SK-MEL-5 (cell line): ENCODE measurements at regions not wholly inside any gene's neighbourhood (a gene's known extent, or its start where the extent isn't known, plus 50 kb on each side); places are given as distances from the start of the nearest gene placed in this dataset.
"Not testable (repeated sequence)": the region's sequence is repeated elsewhere in the genome, so short reads cannot be mapped to it uniquely, and the experiment has no call there.

Source experiments
- DNase-seq: peaks from one replicate; pipeline ENCODE4 v3.0.0-alpha.2; 2016; ENCODE audit warnings: low read depth, low spot score
- in situ Hi-C: cut with HindIII; loops from 2 replicates; pipeline ENCODE4 v1.10.0; 2016; ENCODE audit warnings: low sequenced_read_pairs, high pct_unique_total_duplicates, low pct_unique_long_range_greater_than_20kb

DNA sequence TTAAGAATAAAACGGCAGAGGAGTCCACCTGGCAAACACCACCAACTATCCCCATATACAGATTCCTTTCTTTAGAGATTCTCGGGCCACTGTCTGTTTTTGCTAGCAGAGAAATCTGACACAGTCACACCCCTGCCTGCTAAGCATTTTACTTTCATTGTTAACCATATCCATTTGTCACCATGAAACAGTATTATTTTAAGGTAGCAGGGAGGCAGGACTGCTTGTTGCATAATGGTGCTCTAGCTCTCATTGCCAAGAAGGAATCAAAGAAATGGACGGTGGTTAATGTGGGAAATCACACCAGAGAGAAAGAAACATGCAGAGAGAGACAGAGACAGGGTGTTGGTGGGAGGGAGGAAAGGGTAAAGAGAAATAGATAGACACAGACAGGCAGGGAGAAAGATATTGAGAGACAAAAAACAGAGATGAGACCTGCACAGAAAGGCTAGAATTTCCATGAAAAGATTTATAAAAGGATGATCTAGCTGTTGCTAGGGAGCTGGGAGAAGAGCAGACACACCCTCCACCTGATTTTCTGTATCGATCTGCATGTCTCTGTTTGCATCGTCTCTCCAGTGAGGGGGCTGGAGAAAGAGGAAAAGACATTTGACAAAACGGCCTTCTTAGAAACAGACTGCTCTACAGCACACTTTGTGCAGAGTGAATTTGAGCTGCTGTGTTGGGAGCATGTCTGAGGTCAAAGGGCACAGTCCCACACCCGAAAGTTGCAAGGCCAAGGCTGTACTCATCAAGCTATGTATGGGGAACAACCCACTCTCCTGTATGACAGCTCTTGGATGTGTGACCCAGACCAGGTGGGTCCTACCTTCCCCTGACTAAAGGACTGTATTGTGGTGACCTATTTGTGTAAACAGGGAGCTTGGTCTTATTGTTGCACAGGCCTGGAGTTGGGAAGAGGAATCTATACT is 303.1 kb downstream of the FZD1 start:
- in situ Hi-C loops = no loop called here
- DNase-seq = no peak

DNA sequence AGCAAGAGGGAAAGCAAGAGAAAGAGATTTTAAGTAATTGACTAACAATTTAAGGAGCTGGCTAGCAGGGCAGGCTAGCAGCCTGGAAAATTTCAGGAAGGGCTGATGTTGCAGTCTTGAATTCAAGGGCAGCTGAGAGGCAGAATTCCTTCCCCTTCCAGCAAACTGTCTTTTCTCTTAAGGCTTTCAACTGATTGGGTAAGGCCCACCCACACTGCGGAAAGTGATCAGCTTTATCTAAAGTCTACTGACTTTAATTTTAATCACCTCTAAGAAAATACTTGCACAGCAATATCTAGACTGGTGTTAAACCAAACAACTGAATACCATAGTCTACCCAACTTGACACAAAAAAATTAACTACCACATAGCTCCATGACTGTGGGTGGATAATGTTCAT is 303.9 kb downstream of the FZD1 start:
- DNase-seq = no peak
- in situ Hi-C loops = no loop called here

DNA sequence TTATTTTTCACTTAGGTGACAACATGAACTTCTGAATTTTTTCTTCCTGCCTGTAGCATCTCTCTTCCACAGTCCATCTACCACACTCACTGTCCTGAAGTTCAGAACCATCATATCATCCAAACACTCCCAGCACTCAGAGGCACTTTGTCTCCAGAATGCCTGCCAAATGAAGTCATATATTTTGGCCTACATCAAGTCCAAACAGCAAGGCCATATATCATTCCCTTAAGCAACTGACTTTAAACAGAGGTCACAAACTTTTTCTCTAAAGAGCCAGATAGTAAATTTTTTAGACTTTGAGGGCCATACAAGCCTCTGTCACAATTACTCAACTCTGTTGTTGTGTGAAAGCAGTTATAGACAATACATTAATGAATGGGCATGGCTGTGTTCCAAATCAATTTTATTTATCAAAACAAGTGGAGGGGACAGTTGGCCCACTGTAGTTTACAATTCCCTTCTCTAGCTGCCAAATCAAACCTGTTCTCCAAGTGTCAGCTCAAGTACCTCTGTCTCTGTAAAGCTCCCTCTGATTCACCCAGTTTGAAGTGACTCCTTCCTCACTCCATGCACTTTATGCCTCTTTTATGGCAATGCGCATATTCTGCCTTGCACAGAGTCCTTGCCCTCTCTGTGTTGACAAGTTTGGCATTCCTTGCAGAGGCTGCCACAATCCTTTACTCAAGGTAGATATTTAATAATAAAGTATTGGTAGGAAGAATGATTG is 305.7 kb downstream of the FZD1 start:
- in situ Hi-C loops = no loop called here
- DNase-seq = no peak

DNA sequence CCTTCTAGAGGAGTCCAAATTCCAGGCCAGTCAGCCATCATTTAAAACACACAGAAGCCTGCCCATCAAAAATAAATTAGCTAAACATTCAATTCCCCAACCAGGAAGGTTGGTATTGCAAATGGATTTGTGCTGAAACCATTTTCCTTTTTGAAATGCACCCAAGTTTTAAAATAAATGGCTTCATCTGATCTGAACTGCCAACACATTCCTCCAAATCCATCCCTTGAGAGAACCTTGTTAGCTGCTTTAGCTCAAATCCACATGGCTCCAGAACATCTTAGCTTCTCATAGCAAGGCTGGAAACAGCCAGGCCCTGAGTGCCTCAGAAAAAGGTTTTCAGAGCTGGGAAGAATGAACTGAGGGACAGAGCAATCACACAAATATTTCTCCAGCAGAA is 306.3 kb downstream of the FZD1 start:
- in situ Hi-C loops = no loop called here
- no peak for DNase-seq

DNA sequence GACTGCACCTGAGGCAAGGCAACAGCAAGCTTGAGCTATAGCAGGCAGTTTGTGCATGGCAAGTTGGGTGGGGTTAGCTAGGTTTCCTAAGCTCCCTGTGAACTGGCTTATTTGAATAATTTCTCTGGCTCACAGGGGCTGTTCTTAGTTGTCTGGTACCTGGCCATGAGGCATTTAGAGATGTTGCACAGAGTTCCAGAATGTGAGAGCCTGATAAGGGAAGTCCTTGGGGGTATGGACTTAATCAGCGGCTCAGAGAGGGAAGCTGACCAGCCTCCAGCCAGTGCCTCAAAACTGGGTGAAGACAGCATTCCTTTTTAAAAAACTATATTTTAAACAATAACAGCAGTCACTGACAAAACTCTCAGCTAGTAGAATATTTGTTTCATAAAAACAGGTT is 307.4 kb downstream of the FZD1 start:
- in situ Hi-C loops = no loop called here
- DNase-seq = no peak

DNA sequence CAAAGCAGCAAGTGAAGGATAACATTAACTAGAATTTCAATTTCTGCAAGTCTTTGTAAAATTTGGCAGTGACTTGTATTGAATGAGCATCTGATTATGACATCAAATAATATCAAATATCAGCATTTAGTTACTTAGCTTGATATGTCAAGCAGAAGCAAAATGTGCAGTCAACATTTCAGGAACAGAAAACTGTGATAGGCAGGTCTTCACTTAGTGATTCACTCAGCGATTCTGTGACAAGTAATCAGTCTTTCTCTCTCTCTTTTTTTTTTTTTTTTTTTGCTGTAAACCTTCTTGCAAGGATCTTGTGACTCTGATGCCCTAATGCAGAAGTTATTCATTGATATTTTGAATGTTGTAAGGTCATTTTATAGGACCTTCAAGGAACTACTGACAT is 307.1 kb downstream of the MTERF1 start:
- in situ Hi-C loops = no loop called here
- DNase-seq = no peak

DNA sequence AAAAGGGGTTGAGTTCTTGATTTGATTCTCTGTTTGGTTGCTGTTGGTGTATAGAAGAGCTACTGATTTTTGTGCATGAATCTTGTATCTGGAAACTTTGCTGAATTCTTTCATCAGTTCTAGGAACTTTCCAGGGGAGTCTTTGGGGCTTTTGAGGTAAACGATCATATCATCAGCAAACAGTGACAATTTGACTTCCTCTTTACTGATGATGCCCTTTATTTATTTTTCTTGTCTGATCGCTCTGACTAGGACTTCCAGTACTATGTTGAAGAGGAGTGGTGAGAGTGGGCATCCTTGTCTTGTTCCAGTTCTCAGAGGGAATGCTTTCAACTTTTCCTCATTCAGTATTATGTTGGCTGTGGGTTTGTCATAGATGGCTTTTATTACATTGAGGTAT is 304.0 kb downstream of the MTERF1 start:
- DNase-seq, in situ Hi-C loops: not testable (repeated sequence)

DNA sequence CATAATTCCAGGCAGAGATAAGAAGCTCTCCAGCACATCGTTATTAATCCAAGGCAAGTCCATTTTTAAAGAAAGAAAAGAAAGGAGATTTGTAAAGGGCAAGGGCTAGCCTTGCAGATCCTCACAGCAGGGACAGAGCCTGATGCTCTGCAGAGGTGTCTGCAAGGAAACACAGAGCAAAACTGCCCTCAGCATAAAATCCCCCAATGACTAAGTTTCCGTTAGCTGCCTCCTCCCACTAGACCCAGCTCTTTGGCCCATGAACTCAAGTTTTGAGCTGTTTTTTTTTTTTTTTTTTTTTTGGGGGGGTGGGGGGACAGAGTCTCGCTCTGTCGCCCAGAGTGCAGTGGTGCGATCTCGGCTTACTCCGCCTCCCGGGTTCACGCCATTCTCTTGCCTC is 300.7 kb downstream of the MTERF1 start:
- DNase-seq = no peak
- in situ Hi-C loops = no loop called here

DNA sequence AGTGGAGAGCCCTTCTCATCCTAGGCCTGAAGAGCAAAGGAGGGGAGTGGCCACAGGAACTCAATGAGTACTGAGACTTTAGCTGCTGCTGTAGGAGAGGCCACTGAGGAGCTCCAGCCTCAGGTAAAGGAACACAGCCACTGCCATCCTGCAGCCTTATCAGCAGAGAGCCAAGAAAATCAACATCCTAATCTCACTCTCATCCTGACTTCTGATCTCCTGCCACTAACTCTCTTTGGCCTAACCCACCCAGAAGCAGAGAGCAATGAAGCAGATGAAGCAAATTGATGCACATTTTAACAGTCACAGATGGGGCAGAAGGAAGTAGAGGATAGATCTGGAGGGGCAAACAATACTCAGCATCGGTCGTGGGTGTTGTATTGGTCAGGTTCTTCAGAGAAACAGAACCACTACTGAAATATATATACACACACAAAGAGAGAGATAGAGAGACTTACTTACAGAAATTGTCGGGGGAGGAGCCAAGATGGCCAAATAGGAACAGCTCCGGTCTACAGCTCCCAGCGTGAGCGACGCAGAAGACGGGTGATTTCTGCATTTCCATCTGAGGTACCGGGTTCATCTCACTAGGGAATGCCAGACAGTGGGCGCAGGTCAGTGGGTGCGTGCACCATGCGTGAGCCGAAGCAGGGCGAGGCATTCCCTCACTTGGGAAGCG is 297.6 kb downstream of the MTERF1 start:
- DNase-seq = no peak
- in situ Hi-C loops = no loop called here

DNA sequence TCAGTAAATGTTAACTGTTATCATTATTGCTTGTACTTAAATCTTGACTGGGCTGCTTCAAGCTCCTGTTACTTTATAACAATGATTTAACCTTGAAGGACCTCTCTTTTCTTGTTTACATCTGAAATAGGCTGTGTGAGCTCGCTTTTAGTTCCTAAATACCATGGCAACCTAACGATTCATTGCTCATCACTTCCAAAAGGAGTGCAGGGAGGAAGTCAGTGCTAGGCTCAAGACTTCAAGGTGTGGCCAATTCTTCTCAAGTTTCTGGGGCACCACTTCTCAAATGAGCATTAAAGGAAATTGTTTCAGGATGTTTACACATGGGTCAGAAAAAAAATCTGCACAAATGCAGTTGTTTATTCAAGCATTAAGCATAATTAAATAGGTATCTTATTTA is 284.2 kb downstream of the MTERF1 start:
- in situ Hi-C loops = no loop called here
- DNase-seq = no peak

DNA sequence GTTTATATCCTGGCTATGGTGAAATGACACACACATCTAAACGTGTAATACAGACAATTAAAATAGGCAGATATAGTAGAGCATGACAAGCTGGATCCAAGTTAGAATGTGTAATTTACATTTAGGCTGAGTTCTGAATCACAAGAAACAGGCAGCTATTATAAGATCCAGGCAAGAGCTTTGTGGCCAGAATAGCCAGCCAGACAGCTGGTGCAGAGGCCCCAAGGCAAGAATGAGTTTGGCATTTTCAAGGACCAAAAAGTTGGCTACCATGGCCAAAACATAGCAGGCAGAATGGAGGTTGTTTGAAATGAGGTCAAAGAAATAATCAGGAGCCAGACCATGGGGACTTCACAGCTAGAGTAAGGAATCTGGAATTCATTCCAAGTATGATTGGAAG is 281.7 kb downstream of the MTERF1 start:
- DNase-seq = no peak
- in situ Hi-C loops = no loop called here

DNA sequence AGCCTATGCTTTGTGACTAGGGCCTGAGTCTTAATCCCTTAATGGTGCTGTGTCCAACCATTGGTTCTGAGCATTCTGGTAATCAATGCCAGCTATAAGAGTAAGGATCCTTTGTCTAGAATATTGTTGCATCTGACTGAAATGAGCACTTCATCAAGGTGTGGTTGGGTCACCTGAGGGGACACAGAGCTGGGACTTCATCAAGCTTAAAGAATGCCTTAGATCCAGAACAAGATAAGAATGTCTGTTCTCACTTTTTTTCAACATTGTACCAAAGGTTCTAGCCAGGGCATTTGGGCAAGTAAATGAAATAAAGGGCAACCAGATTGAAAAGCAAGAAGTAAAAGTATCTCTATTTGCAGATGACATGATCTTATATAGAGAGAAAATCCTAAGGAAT is 280.4 kb downstream of the MTERF1 start:
- in situ Hi-C loops = no loop called here
- no peak for DNase-seq

DNA sequence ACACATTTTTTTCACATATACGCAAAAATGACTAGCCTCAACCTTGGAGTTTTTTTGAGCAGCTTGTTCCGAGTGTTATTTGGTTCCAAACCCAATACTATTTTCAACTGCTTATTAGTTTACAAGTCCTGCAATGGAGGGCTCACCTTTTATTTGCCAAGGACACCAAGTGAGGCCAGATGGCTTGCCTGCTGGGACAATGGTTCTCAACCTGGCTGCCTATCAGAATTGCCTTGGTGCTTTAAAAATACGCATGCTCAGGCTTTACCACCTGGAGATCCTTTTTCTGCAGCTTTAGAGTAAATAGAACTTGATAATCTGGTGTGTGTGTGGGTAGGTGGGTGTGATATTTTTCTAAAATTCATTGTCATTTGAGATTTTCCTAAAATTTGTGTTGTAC is 276.8 kb downstream of the MTERF1 start:
- in situ Hi-C loops = no loop called here
- no peak for DNase-seq

DNA sequence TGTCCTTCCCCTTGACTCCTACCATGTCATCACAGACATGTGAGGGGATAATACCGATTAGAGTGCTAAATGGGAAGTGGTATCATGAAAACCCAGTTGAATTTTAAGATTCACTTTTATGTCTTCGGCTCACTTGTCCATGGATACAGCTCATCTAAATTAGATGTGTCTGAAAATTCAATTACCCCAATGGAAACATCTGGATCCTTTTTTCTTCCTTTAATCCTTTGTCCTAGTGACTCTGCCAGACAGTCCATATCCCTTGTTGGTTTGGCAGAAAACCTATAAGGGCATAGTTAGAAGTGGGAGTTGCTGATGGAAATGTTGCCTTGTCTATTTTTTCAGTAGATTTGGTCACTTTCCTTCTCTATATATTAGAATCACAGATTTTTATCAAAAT is 271.9 kb downstream of the MTERF1 start:
- in situ Hi-C loops = no loop called here
- no peak for DNase-seq

DNA sequence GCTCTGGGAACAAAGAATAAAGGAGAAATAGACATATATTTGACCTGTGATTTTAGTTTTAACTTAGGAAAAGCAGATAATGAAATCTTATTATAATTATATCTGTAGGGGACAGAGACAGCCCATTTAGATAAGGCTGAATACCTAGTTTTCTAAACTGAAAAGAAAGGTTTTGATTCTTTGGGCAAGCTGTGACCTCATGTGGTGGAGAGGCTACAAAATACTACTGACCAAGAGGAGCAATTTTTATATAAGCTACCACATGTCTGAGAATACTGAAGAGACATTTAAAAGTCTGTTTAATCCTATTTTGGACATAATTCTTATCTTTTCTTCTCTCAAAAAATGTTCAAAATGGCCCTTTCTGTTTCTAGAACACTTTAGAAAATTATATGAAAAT is 271.0 kb downstream of the MTERF1 start:
- in situ Hi-C loops = no loop called here
- DNase-seq = peak; percentile 11

DNA sequence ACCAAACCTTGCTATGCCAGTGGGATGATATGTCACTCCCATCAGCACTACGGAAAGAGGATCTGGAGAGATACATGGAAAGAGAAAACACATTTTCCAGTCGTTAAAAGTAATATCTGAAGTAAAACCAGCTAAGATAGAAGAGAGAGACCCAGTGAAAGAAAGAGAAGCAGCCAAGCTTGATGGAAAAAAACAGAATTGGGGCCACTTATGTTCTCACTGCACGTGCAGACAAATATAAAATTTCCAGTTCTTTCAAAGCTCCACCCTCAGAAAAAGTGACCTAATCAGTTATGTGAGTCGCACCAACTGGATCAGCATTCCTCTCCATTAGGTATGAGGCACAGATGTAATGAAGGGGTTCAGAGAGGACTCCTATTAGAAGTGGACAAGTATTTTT is 266.1 kb downstream of the MTERF1 start:
- no peak for DNase-seq
- in situ Hi-C loops = no loop called here

DNA sequence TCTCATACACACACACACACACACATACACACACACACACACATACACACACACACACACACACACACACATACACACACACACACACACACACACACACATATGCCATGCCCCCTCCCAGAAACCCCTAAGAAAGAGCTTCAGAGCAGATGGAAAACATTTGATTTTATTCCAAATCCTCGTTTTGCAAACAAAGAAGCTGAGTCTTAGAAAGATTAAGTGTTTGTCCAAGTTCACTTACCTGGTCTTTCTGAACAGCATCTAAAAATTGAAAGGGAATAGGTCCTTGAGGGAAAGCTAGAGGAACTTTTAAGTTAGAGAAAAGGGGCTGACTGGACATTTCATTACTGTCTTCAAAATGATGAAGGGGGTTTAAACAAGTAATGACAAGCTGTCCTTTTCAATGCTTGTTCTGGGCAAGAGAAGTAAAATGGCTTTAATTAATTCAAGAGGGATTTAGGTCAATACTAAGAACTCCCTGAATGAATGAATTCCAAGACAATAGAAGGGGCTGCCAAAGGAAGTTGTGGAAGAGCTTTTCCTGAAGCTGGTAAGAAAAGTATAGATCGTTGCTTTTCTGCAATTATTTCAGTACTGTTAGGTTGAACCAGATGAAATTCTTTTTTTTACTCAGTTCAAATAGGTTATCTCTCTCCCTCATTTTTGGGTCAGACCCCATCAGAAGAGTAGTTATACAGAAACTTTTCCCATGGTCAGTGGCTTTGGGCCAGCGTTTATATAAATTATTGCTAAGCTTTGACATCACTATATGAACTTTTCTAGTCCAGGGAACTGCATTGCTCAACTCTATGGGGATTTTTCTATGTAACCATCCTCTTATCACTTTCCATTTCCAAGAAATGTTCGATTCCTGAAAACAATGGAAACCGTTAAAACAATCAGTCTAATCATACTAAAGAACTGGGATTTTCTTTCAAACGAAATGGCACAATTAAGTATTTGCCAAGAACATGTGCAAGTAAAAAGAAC is 261.4 kb downstream of the MTERF1 start:
- DNase-seq = no peak
- in situ Hi-C loops = no loop called here
